CD4-positive, CD25-positive, alpha-beta regulatory T cell (primary cell): ENCODE measurements at regions not wholly inside any gene's neighbourhood (a gene's known extent, or its start where the extent isn't known, plus 50 kb on each side); places are given as distances from the start of the nearest gene placed in this dataset.

Experiments
- ATAC-seq, 2 donors: fragments of 150-1000 bp; cut with Tn5 transposase; one replicate each; pipeline ENCODE4 v1.10.0; 2021; ENCODE audit warnings: low read depth in 2 of 2, moderate number of reproducible peaks in 2 of 2, moderate library complexity in 1 of 2
- DNase-seq, 3 donors: peaks; one replicate each; pipeline versions ENCODE4 v3.0.0 to v3.0.0-alpha.2; 2012 to 2022; ENCODE audit warnings: mixed read lengths in 1 of 3
- H3K27ac ChIP-seq: one replicate; pipeline ENCODE4 v1.7.0; 2013; ENCODE audit warnings: mild to moderate bottlenecking, low read length; ENCODE audit not compliant: insufficient read depth, poor library complexity, severe bottlenecking
- H3K27me3 ChIP-seq: one replicate; pipeline ENCODE4 v1.7.0; 2013; ENCODE audit warnings: low read length; ENCODE audit not compliant: control insufficient read depth, insufficient read depth
- H3K36me3 ChIP-seq: one replicate; pipeline ENCODE4 v1.7.0; 2013; ENCODE audit warnings: mild to moderate bottlenecking, low read length, moderate library complexity; ENCODE audit not compliant: control insufficient read depth, insufficient read depth
- H3K4me1 ChIP-seq: 2 replicates; pipeline ENCODE4 v1.7.0; 2013; ENCODE audit warnings: mild to moderate bottlenecking, low read length; ENCODE audit not compliant: insufficient read depth, control insufficient read depth, poor library complexity, severe bottlenecking
- H3K4me3 ChIP-seq: one replicate; pipeline ENCODE4 v1.7.0; 2013; ENCODE audit warnings: low read depth, mild to moderate bottlenecking, low read length, moderate library complexity
- H3K9me3 ChIP-seq, 2 experiments: 1 replicate in 1 of 2; 2 replicates in 1 of 2; pipeline ENCODE4 v1.7.0; 2013; ENCODE audit warnings: low read length in 2 of 2, mild to moderate bottlenecking in 1 of 2, moderate library complexity in 1 of 2; ENCODE audit not compliant: control insufficient read depth in 2 of 2
- H3K27ac Mint-ChIP-seq, 3 donors: one replicate each; pipeline ENCODE4 v1.8.0; 2020 to 2022; ENCODE audit warnings: mild to moderate bottlenecking in 3 of 3, mixed read lengths in 3 of 3, moderate library complexity in 2 of 3
- H3K27me3 Mint-ChIP-seq: one replicate; pipeline ENCODE4 v1.8.0; 2022; ENCODE audit warnings: mild to moderate bottlenecking, mixed read lengths
- H3K36me3 Mint-ChIP-seq: one replicate; pipeline ENCODE4 v1.8.0; 2020; ENCODE audit warnings: mixed read lengths
- H3K4me1 Mint-ChIP-seq, 4 donors: one replicate each; pipeline ENCODE4 v1.8.0; 2020 to 2022; ENCODE audit warnings: mixed read lengths in 4 of 4, mild to moderate bottlenecking in 1 of 4
- H3K4me3 Mint-ChIP-seq, 4 donors: one replicate each; pipeline ENCODE4 v1.8.0; 2020 to 2022; ENCODE audit warnings: mild to moderate bottlenecking in 4 of 4, mixed read lengths in 4 of 4, moderate library complexity in 3 of 4
- H3K9me3 Mint-ChIP-seq, 7 donors: one replicate each; pipeline ENCODE4 v1.8.0; 2020 to 2022; ENCODE audit warnings: mixed read lengths in 7 of 7, mild to moderate bottlenecking in 3 of 7, moderate library complexity in 2 of 7

DNA sequence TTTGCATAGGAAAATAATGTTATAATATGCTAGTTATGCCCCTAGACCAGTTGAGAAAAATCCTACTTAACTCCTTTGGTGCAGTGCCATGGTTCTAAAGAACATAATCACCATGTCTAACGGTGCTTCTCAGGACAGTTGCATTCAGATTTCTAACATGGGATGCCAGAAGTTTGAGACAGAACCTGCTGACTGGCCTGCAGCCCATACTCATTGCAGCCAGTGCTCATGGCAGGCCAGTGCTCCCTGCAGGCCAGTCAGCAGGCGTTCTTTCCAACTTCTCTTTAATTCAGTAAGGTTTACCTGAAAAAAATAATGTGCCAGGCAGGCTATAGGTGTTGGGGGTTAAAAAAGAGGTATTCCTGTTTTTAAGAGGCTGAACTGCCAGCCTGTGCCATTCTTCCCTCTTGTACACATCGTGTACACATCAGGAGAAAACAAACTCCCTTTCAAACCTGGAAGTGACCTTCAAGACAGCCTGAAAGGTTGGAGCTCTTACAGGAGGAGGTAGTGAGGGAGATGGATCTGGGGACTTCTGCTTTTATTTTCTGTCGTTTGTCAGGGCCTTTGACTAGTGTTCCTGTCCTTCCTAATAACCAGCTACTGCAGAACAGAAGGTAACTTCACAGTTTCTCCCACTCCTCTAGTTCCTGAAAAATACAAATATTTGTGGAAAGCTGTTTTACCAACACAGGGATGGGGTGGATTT, 146.0 kb upstream of the MAGI3 start:
- Mint-ChIP-seq H3K4me3 (no peak overlapping the region), H3K9me3 (peaks cover 0 to 1% (median 0%) of the 10 kb centered on the region in 7 donors), H3K4me1 (no peaks in the 10 kb centered on the region), H3K27ac (no peak overlapping the region), H3K36me3 (no peaks in the 10 kb centered on the region), H3K27me3 (peaks cover 14% of the 10 kb centered on the region)
- H3K4me3 ChIP-seq: no peak overlapping the region
- H3K36me3 ChIP-seq: no peaks in the 10 kb centered on the region
- H3K4me1 ChIP-seq: no peaks in the 10 kb centered on the region
- ATAC-seq (no peak), DNase-seq (no peak)
- peaks cover 2% of the 10 kb centered on the region for H3K27me3 ChIP-seq
- H3K9me3 ChIP-seq: no peaks in the 10 kb centered on the region
- no peak overlapping the region for H3K27ac ChIP-seq

DNA sequence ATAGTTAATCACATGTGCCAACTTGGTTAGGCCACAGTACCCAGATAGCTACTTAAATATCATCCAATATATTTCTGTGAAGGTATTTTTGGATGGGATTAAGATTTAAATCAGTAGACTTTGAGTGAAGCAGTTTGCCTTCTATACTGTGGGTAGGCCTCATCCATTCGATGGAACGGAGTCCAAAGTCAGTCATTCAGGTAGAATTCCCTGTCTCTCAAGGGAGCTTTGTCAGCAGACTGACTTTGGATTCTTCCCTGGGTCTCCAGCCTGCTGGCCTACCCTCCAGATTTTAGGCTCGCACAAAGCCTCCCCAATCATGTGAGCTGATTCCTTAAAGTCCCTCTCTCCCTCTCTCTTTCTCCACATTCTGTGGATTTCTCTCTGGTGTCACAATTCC, 145.1 kb upstream of the MAGI3 start:
- ATAC-seq (no peak), DNase-seq (no peak)
- no peaks in the 10 kb centered on the region for H3K4me1 Mint-ChIP-seq
- H3K27ac Mint-ChIP-seq: no peak overlapping the region
- H3K9me3 Mint-ChIP-seq: peaks cover 0 to 1% (median 0%) of the 10 kb centered on the region in 7 donors
- no peaks in the 10 kb centered on the region for H3K36me3 ChIP-seq
- peaks cover 2% of the 10 kb centered on the region for H3K27me3 ChIP-seq
- peaks cover 5% of the 10 kb centered on the region for H3K27me3 Mint-ChIP-seq
- H3K9me3 ChIP-seq: no peaks in the 10 kb centered on the region
- H3K4me3 Mint-ChIP-seq: no peak overlapping the region
- no peaks in the 10 kb centered on the region for H3K36me3 Mint-ChIP-seq
- H3K4me3 ChIP-seq: no peak overlapping the region
- no peak overlapping the region for H3K27ac ChIP-seq
- H3K4me1 ChIP-seq: no peaks in the 10 kb centered on the region

- H3K36me3 Mint-ChIP-seq: no peaks in the 10 kb centered on the region
- Histone ChIP-seq H3K27me3 (peaks cover 4% of the 10 kb centered on the region), H3K4me3 (no peak overlapping the region), H3K36me3 (no peaks in the 10 kb centered on the region), H3K27ac (no peak overlapping the region), H3K9me3 (no peaks in the 10 kb centered on the region), H3K4me1 (no peaks in the 10 kb centered on the region)
- DNase-seq (no peak), ATAC-seq (no peak)
- no peaks in the 10 kb centered on the region for H3K4me1 Mint-ChIP-seq
- H3K9me3 Mint-ChIP-seq: peaks cover 0 to 1% (median 0%) of the 10 kb centered on the region in 7 donors
- H3K27me3 Mint-ChIP-seq: peaks cover 7% of the 10 kb centered on the region
- H3K27ac Mint-ChIP-seq: no peak overlapping the region
- no peak overlapping the region for H3K4me3 Mint-ChIP-seq
Measured at GRCh38 chr1:113246929-113247328, 143.4 kb upstream of the MAGI3 start.

DNA sequence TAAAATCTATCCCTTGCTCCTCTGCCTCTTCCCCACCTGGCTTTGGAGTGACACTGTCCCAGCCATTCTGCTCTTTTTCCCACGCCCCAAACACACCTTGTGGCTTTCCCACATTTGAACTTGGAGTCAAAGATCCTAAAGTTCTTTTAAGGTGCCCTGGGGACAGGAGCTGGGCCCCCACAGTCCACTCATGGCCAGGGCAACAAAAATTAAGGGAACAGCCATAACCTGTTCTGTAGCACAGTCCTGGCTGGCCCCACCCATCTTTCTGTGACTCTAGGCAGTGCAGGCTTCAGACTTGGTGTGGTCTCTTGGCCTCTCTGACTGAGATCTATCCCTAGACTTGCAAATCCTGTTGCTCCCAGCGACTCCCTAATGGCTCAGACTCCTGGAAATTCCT, 143.0 kb upstream of the MAGI3 start:
- peaks cover 6% of the 10 kb centered on the region for H3K27me3 ChIP-seq
- H3K27ac ChIP-seq: no peak overlapping the region
- H3K36me3 ChIP-seq: no peaks in the 10 kb centered on the region
- peaks cover 11% of the 10 kb centered on the region for H3K27me3 Mint-ChIP-seq
- H3K4me1 ChIP-seq: no peaks in the 10 kb centered on the region
- no peak overlapping the region for H3K4me3 Mint-ChIP-seq
- no peak overlapping the region for H3K4me3 ChIP-seq
- no peaks in the 10 kb centered on the region for H3K36me3 Mint-ChIP-seq
- H3K4me1 Mint-ChIP-seq: no peaks in the 10 kb centered on the region
- no peak overlapping the region for H3K27ac Mint-ChIP-seq
- peaks cover 0 to 1% (median 0%) of the 10 kb centered on the region in 7 donors for H3K9me3 Mint-ChIP-seq
- H3K9me3 ChIP-seq: no peaks in the 10 kb centered on the region
- DNase-seq: no peak
- no peak for ATAC-seq

- no peak for ATAC-seq
- Histone ChIP-seq H3K4me1 (no peaks in the 10 kb centered on the region), H3K27ac (no peak overlapping the region)
Measured at GRCh38 chr1:113247782-113248181, 142.5 kb upstream of the MAGI3 start.

GRCh38 chr1:113248494-113248893, 141.8 kb upstream of the MAGI3 start:
- Histone ChIP-seq H3K4me1 (no peaks in the 10 kb centered on the region), H3K27ac (no peak overlapping the region), H3K27me3 (peaks cover 8% of the 10 kb centered on the region), H3K9me3 (no peaks in the 10 kb centered on the region), H3K4me3 (no peak overlapping the region), H3K36me3 (no peaks in the 10 kb centered on the region)
- Mint-ChIP-seq H3K27ac (no peak overlapping the region), H3K4me3 (no peak overlapping the region), H3K36me3 (no peaks in the 10 kb centered on the region), H3K9me3 (peaks cover 0 to 1% (median 0%) of the 10 kb centered on the region in 7 donors), H3K27me3 (peaks cover 12% of the 10 kb centered on the region), H3K4me1 (no peaks in the 10 kb centered on the region)
- no peak for DNase-seq
- ATAC-seq: no peak

More at GRCh38 chr1:113247782-113248181, 142.5 kb upstream of the MAGI3 start:
- Mint-ChIP-seq H3K4me3 (no peak overlapping the region), H3K9me3 (peaks cover 0 to 1% (median 0%) of the 10 kb centered on the region in 7 donors), H3K27me3 (peaks cover 12% of the 10 kb centered on the region), H3K36me3 (no peaks in the 10 kb centered on the region), H3K27ac (no peak overlapping the region), H3K4me1 (no peaks in the 10 kb centered on the region)
- Histone ChIP-seq H3K4me3 (no peak overlapping the region), H3K27me3 (peaks cover 8% of the 10 kb centered on the region), H3K9me3 (no peaks in the 10 kb centered on the region), H3K36me3 (no peaks in the 10 kb centered on the region)
- no peak for DNase-seq

GRCh38 chr1:113250161-113250560, 140.2 kb upstream of the MAGI3 start:
- no peak overlapping the region for H3K4me3 ChIP-seq
- no peaks in the 10 kb centered on the region for H3K4me1 ChIP-seq
- H3K4me3 Mint-ChIP-seq: no peak overlapping the region
- no peaks in the 10 kb centered on the region for H3K9me3 ChIP-seq
- H3K9me3 Mint-ChIP-seq: peaks cover 0 to 1% (median 0%) of the 10 kb centered on the region in 7 donors
- no peaks in the 10 kb centered on the region for H3K4me1 Mint-ChIP-seq
- H3K27me3 Mint-ChIP-seq: peaks cover 12% of the 10 kb centered on the region
- H3K36me3 ChIP-seq: no peaks in the 10 kb centered on the region
- no peak overlapping the region for H3K27ac Mint-ChIP-seq
- ATAC-seq (no peak), DNase-seq (no peak)
- peaks cover 6% of the 10 kb centered on the region for H3K27me3 ChIP-seq
- H3K27ac ChIP-seq: no peak overlapping the region
- H3K36me3 Mint-ChIP-seq: no peaks in the 10 kb centered on the region

- Histone ChIP-seq H3K9me3 (no peaks in the 10 kb centered on the region), H3K4me3 (no peak overlapping the region), H3K36me3 (no peaks in the 10 kb centered on the region), H3K27me3 (peaks cover 6% of the 10 kb centered on the region), H3K4me1 (no peaks in the 10 kb centered on the region), H3K27ac (no peak overlapping the region)
- H3K36me3 Mint-ChIP-seq: no peaks in the 10 kb centered on the region
- no peak overlapping the region for H3K27ac Mint-ChIP-seq
- ATAC-seq: no peak
- H3K4me1 Mint-ChIP-seq: no peaks in the 10 kb centered on the region
- H3K9me3 Mint-ChIP-seq: peaks cover 0 to 1% (median 0%) of the 10 kb centered on the region in 7 donors
- H3K27me3 Mint-ChIP-seq: peaks cover 7% of the 10 kb centered on the region
- peak overlapping the region in 1 of 4 donors; percentile 8 for H3K4me3 Mint-ChIP-seq
- DNase-seq: no peak
Measured at GRCh38 chr1:113252166-113252565, 138.1 kb upstream of the MAGI3 start.
